Coronary artery (tissue), 2 donors: ENCODE measurements at regions not wholly inside any gene's neighbourhood (a gene's known extent, or its start where the extent isn't known, plus 50 kb on each side); places are given as distances from the start of the nearest gene placed in this dataset.

Source experiments
- DNase-seq: peaks from one replicate; pipeline ENCODE4 v3.0.0-alpha.2; 2017; ENCODE audit warnings: low spot score
- H3K27ac ChIP-seq, 2 donors: fragments of 200-600 bp; sonication (generic); one replicate each; pipeline ENCODE4 v1.5.1; 2016 to 2019
- H3K4me3 ChIP-seq: fragments of 200-600 bp; sonication (generic); 2 replicates; pipeline ENCODE4 v1.5.1; 2016; ENCODE audit warnings: mild to moderate bottlenecking, moderate library complexity
- CTCF ChIP-seq: fragments of 200-600 bp; sonication (generic); IDR thresholded peaks from one replicate; pipeline ENCODE4 v1.5.1; 2019; ENCODE audit warnings: antibody characterized with exemption

GRCh38 chr14:31992011-31992447, 85.1 kb upstream of the ARHGAP5 start:
- no peak for DNase-seq
- Histone ChIP-seq H3K4me3 (no peak overlapping the region), H3K27ac (no peak overlapping the region)
- no peak for TF ChIP-seq CTCF

- H3K27ac ChIP-seq, result no peak overlapping the region
- H3K4me3 ChIP-seq, result no peak overlapping the region
- no peak for TF ChIP-seq CTCF
- DNase-seq, result no peak
Measured at GRCh38 chr14:31993521-31993951, 83.6 kb upstream of the ARHGAP5 start.

GRCh38 chr14:31994391-31995033, 82.6 kb upstream of the ARHGAP5 start:
- H3K4me3 ChIP-seq, result no peak overlapping the region
- no peak overlapping the region for H3K27ac ChIP-seq
- no peak for DNase-seq
- no peak for TF ChIP-seq CTCF

- Histone ChIP-seq H3K27ac (no peak overlapping the region), H3K4me3 (no peak overlapping the region)
- TF ChIP-seq CTCF, result no peak
- DNase-seq, result no peak
Measured at GRCh38 chr14:32003585-32003984, 73.5 kb upstream of the ARHGAP5 start.

GRCh38 chr14:32004300-32004699, 72.8 kb upstream of the ARHGAP5 start:
- Histone ChIP-seq H3K27ac (no peak overlapping the region), H3K4me3 (no peak overlapping the region)
- TF ChIP-seq CTCF, result no peak
- no peak for DNase-seq

- DNase-seq, result no peak
- Histone ChIP-seq H3K4me3 (no peak overlapping the region), H3K27ac (no peak overlapping the region)
- no peak for TF ChIP-seq CTCF
Measured at GRCh38 chr14:32005628-32006027, 71.5 kb upstream of the ARHGAP5 start.
